Thyroid gland (tissue), 4 donors: ENCODE measurements at regions not wholly inside any gene's neighbourhood (a gene's known extent, or its start where the extent isn't known, plus 50 kb on each side); places are given as distances from the start of the nearest gene placed in this dataset.

Source experiments
- DNase-seq, 2 donors: peaks; one replicate each; pipeline ENCODE4 v3.0.0-alpha.2; 2019
- H3K27ac ChIP-seq, 3 donors: fragments of 200-600 bp; sonication (generic); 1 replicate in 2 of 3; 2 replicates in 1 of 3; pipeline ENCODE4 v1.5.1; 2016 to 2019; ENCODE audit warnings: mild to moderate bottlenecking in 1 of 3, moderate library complexity in 1 of 3
- H3K27me3 ChIP-seq: fragments of 200-600 bp; sonication (generic); one replicate; pipeline ENCODE4 v1.5.1; 2019
- H3K36me3 ChIP-seq, 2 donors: fragments of 200-600 bp; sonication (generic); one replicate each; pipeline ENCODE4 v1.5.1; 2016 to 2019
- H3K4me1 ChIP-seq, 2 donors: fragments of 200-600 bp; sonication (generic); one replicate each; pipeline ENCODE4 v1.5.1; 2017 to 2019
- H3K4me3 ChIP-seq, 3 donors: fragments of 200-600 bp; sonication (generic); replicated peaks in 1 of 3; 1 replicate in 2 of 3; 2 replicates in 1 of 3; pipeline ENCODE4 v1.5.1; 2016; ENCODE audit warnings: mild to moderate bottlenecking in 1 of 3
- H3K9me3 ChIP-seq: fragments of 200-600 bp; sonication (generic); one replicate; pipeline ENCODE4 v1.5.1; 2017
- CTCF ChIP-seq, 6 experiments: fragments of 200-600 bp in 3 of 6; fragments of 450-650 bp in 3 of 6; sonication (generic) in 3 of 6; IDR thresholded peaks; one replicate each; pipeline ENCODE4 v1.5.1; 2016 to 2019; ENCODE audit warnings: antibody characterized with exemption in 6 of 6, mild to moderate bottlenecking in 2 of 6, inconsistent platforms in 1 of 6, moderate library complexity in 1 of 6
- POLR2A ChIP-seq, 2 donors: fragments of 450-650 bp; IDR thresholded peaks; one replicate each; pipeline ENCODE4 v1.6.1; 2017; ENCODE audit warnings: antibody characterized with exemption in 2 of 2, mild to moderate bottlenecking in 2 of 2, moderate library complexity in 1 of 2
- WGBS, 2 donors: methylation state at CpG; one replicate each; pipeline ENCODE4 v1.1.5; 2017; 5-methylcytosine and 5-hydroxymethylcytosine counted together
- intact Hi-C: fragments of 100-400 bp; cut with DNase I; formaldehyde crosslinking; loops from one replicate; pipeline ENCODE4 v1.15.1; 2023

GRCh38 chr9:22529426-22530199 lies 83.0 kb downstream of the DMRTA1 start:
- Histone ChIP-seq H3K4me3 (no peak overlapping the region), H3K27me3 (no peaks in the 10 kb centered on the region), H3K9me3 (no peaks in the 10 kb centered on the region), H3K27ac (no peak overlapping the region), H3K36me3 (no peaks in the 10 kb centered on the region), H3K4me1 (no peaks in the 10 kb centered on the region)
- TF ChIP-seq CTCF (IDR thresholded peaks at IDR 0.05): no peak
- TF ChIP-seq POLR2A (IDR thresholded peaks at IDR 0.05): no peak
- intact Hi-C loops: no loop called here
- WGBS, 2 donors: 49 to 57% methylated on average over 6 of the region's 6 CpGs
- DNase-seq: no peak

- TF ChIP-seq POLR2A (IDR thresholded peaks at IDR 0.05) (no peak), CTCF (IDR thresholded peaks at IDR 0.05) (no peak)
- Histone ChIP-seq H3K4me3 (no peak overlapping the region), H3K9me3 (no peaks in the 10 kb centered on the region), H3K27ac (no peak overlapping the region), H3K36me3 (no peaks in the 10 kb centered on the region), H3K4me1 (no peaks in the 10 kb centered on the region), H3K27me3 (no peaks in the 10 kb centered on the region)
- intact Hi-C loops: no loop called here
- DNase-seq: no peak
Observed at GRCh38 chr9:22535780-22536179, 89.2 kb downstream of the DMRTA1 start.

- intact Hi-C loops: no loop called here
- H3K4me3 ChIP-seq: no peak overlapping the region
- H3K9me3 ChIP-seq: no peaks in the 10 kb centered on the region
- H3K27me3 ChIP-seq: no peaks in the 10 kb centered on the region
- no peaks in the 10 kb centered on the region for H3K4me1 ChIP-seq
- DNase-seq: no peak
- TF ChIP-seq POLR2A (IDR thresholded peaks at IDR 0.05) (no peak), CTCF (IDR thresholded peaks at IDR 0.05) (no peak)
- WGBS, 2 donors: 90 to 91% methylated on average over 5 of the region's 5 CpGs
- H3K27ac ChIP-seq: no peak overlapping the region
- H3K36me3 ChIP-seq: no peaks in the 10 kb centered on the region
Observed at GRCh38 chr9:22537721-22538120, 91.1 kb downstream of the DMRTA1 start.

GRCh38 chr9:22548625-22549024 lies 102.0 kb downstream of the DMRTA1 start:
- Histone ChIP-seq H3K27me3 (no peaks in the 10 kb centered on the region), H3K9me3 (no peaks in the 10 kb centered on the region), H3K4me1 (no peaks in the 10 kb centered on the region), H3K4me3 (no peak overlapping the region), H3K36me3 (no peaks in the 10 kb centered on the region), H3K27ac (no peak overlapping the region)
- 91 to 98% methylated on average over 2 of the region's 2 CpGs for WGBS, 2 donors
- TF ChIP-seq POLR2A (IDR thresholded peaks at IDR 0.05) (no peak), CTCF (IDR thresholded peaks at IDR 0.05) (no peak)
- intact Hi-C loops: no loop called here
- DNase-seq: no peak

GRCh38 chr9:22574740-22575139 lies 128.1 kb downstream of the DMRTA1 start:
- 77 to 89% methylated on average over 2 of the region's 2 CpGs for WGBS, 2 donors
- Histone ChIP-seq H3K4me1 (no peaks in the 10 kb centered on the region), H3K36me3 (no peaks in the 10 kb centered on the region), H3K4me3 (no peak overlapping the region), H3K9me3 (no peaks in the 10 kb centered on the region), H3K27ac (no peak overlapping the region), H3K27me3 (no peaks in the 10 kb centered on the region)
- TF ChIP-seq CTCF (IDR thresholded peaks at IDR 0.05) (no peak), POLR2A (IDR thresholded peaks at IDR 0.05) (no peak)
- no peak for DNase-seq
- intact Hi-C loops: no loop called here
